T-helper 1 cell treated with Interleukin-12 subunit alpha and Interleukin-12 subunit beta and Interleukin-4 antibody, amounts not matched to agents 30 ng/mL and 1 ng/mL, for 36 hours (primary cell): ENCODE measurements at regions not wholly inside any gene's neighbourhood (a gene's known extent, or its start where the extent isn't known, plus 50 kb on each side); places are given as distances from the start of the nearest gene placed in this dataset.

Source experiments
- intact Hi-C: fragments of 100-400 bp; cut with micrococcal nuclease; formaldehyde crosslinking; loops from one replicate; pipeline ENCODE4 v1.15.1; 2024

- intact Hi-C loops: no loop called here
Measured at GRCh38 chr3:152053866-152054265, 180.4 kb downstream of the SUCNR1 start.

- intact Hi-C loops: no loop called here
Measured at GRCh38 chr3:152054315-152054714, 180.9 kb downstream of the SUCNR1 start.

- intact Hi-C loops: no loop called here
Measured at GRCh38 chr3:152056073-152056472, 182.6 kb downstream of the SUCNR1 start.

GRCh38 chr3:152056481-152056880 lies 183.0 kb downstream of the SUCNR1 start:
- intact Hi-C loops: no loop called here

DNA sequence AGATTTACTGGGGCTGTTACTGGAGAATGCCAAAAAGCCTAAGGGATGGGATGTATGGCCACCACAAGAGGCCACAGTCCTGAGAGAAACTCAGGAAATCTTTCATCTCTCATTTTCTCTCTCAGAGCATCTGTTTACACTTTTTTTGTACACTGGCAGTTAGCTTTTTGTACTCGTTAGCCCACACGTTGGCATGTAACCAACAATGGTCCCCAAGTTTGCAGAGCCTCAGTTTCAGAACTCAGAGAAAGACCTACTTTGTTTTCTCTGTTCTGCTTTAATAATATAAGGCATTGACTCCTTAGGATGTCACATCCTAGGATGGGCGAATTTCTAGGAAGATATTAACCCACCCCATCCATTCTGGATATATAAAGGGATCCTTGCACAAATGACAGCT lies 183.5 kb downstream of the SUCNR1 start:
- intact Hi-C loops: no loop called here

DNA sequence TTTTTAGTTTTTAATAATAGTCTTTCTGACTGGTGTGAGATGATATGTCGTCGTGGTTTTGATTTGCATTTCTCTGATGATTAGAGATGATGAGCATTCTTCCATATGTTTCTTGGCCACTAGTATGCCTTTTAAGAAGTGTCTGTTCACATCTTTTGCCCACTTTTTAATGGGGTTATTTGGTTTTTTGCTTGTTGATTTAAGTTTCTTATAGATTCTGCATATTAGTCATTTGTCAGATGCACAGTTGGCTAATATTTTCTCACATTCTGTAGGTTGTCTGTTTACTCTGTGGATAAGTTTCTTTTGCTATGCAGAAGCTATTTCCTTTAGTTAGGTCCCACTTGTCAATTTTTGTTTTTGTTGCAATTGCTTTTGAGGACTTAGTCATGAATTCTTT lies 185.4 kb downstream of the SUCNR1 start:
- intact Hi-C loops: no loop called here

DNA sequence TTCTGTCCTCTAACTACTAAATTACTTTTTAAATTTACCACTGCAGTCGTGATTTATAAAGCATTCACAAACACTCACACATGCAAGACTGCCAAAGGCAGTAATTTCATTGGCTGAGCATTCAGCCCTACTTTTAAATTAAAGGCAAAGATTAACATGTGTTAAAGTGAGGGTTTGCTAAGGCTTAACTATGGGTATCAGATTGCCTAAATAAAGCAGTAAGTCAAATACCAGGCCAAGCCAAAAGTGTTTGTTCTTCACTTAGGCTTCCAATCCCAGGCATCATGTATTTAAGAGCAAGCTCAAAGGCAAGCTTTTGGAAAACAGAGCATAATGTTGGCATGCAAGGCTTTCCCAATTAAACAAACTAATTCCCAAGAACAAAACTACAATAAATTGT lies 187.3 kb downstream of the SUCNR1 start:
- intact Hi-C loops: no loop called here

DNA sequence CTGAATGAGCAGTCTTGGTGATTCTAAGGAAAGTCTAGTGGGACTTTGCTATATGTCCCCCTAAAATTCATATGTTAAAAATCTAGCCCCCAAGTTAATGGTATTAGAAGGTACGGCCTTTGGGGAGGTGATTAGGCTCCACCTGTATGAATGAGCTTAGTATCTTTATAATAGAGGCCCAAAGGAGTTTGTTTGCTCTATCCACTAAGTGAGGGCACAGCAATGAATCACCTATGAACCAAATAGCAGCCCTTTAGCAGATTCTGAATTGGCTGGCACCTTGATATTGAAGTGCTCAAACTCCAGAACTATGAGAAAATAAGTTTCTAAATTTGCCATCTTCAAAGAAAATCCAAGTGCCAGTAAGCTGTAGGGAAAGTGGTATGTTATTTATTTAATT lies 187.9 kb downstream of the SUCNR1 start:
- intact Hi-C loops: no loop called here

GRCh38 chr3:152069871-152070270 lies 196.4 kb downstream of the SUCNR1 start:
- intact Hi-C loops: loop anchor here (5.0 kb wide), 1 partner anchor 252 kb away; no protein-coding TSS in a partner anchor

GRCh38 chr3:152071315-152071714 lies 197.4 kb upstream of the MBNL1 start:
- intact Hi-C loops: loop anchor here (5.0 kb wide), 1 partner anchor 251 kb away; no protein-coding TSS in a partner anchor

DNA sequence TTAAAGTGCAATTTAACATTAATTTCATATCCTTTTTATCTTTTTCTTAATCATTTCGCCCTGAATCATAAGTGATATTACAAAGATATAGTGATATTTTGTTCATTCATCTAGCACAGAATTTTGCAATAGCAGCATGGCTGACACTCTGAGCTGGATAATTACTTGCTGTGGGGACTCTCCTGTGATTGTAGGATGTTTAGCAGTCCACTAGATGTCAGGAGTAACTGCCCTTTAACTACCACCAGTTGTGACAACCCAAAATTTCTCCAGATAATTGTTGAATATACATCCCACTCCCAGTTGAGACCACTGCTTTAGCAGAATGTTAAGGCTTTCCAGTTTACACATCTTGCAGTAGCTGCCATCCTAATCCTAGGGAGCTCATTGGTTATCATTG lies 196.8 kb upstream of the MBNL1 start:
- intact Hi-C loops: loop anchor here (1.0 to 5.0 kb wide), 8 partner anchors 121 to 452 kb away; partner anchors contain the start of gene MBNL1

DNA sequence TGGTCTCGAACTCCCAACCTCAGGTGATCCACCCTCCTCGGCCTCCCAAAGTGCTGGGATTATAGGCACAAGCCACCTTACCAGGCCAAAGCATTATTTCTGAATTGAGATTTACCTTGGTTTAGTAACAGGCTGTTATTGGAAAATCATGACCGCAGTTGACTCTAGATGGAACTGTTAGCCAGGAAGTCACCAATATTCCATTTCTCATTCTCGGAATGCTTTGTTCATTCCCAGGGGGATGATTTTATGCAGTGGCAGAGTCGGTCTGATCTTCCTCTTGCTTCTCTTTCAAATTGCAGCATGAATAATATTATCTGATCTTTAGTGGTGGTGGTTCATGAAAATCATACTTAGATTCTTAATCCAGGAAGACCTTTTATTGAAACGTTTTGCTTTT lies 195.5 kb upstream of the MBNL1 start:
- intact Hi-C loops: loop anchor here (2.0 to 5.0 kb wide), 4 partner anchors 120 to 249 kb away; partner anchors contain the start of gene MBNL1

- intact Hi-C loops: no loop called here
Measured at GRCh38 chr3:152076148-152076547, 192.6 kb upstream of the MBNL1 start.

GRCh38 chr3:152079980-152080379 lies 188.7 kb upstream of the MBNL1 start:
- intact Hi-C loops: no loop called here

DNA sequence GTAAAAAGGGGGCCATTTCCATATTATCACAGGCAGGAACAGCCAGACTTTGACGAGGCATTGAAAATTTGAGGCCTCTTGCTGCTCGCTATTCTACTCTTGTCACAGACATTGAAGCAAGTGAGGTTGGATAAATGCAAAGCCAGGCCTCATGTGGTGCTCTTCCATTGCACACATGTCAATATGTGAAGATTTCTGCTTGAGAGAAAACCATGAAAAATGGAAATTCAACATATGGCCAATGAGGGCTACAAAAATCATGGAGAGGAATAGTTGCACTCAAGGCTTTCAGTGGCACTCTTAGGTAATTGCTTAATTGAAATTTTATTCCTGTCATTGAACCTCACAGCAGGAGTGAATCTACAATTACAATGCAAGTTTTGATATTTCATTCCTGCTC lies 185.6 kb upstream of the MBNL1 start:
- intact Hi-C loops: no loop called here

DNA sequence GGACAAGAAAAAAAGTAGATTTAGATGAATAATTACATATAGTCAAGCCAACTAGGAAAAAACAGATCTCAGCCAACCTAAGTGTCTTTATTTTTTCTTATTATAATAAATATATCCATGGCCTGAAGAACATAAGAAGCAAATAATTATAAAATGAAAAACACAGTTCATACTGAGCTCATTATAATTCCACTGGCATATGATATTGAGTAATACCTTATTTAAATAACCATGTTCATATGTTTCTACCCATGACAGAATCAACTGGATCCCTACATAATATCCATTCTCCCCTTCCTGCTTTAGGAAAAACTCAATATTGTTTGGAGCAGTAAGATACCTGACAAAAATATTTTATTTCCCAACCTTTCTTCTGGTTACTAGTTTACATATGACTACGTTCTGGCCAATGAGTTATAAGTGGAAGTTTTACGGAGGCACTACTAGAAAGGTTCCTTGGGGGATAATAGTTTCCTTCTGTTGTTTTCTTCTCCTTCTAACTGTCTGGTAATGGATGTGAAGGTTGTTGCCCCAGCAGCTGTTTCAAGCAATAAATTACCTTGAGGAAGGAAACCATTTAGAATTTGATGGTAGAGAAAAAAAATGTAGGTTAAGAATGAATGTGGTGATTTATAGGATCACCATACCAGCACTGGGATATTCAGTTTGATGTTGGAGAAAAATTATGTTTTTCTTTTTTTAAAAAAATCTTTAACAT lies 184.1 kb upstream of the MBNL1 start:
- intact Hi-C loops: no loop called here

DNA sequence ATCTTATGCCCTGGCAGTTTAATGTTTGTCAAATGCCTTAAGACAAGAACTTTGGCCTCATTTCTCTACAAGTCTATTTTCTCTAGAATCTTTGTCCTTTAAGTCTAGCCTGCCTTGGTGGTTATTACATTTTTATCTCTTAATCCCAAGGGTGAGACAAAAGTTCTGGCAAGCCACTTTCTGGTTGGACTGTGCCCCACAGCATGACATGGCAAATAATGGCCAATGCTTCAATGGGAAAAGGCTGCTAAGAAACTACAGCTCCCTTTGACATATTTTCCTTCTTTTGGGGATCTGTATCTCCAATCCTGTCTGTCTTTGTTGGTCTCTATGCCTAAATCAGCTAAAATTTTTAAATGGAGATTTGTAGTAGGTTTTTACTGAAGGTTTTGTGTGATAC lies 181.6 kb upstream of the MBNL1 start:
- intact Hi-C loops: no loop called here

DNA sequence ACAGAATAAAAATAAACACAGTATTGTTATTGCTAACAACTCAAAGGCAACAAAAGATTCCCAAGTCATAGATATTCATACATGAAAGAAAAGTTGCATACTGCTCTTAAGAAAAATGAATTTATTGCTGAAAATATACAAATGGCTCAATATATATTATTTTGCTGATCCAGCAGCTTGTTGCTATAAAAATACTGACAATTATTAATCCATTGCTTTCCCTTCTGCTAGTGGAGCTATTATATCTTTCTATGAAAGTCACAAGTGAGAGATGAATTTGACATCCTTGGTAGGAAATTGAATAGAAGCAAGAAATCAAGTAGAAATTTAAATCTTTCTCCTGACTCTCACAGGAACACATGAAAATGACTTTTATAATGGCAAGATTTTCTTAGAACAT lies 179.2 kb upstream of the MBNL1 start:
- intact Hi-C loops: no loop called here

GRCh38 chr3:152091725-152092124 lies 177.0 kb upstream of the MBNL1 start:
- intact Hi-C loops: no loop called here

DNA sequence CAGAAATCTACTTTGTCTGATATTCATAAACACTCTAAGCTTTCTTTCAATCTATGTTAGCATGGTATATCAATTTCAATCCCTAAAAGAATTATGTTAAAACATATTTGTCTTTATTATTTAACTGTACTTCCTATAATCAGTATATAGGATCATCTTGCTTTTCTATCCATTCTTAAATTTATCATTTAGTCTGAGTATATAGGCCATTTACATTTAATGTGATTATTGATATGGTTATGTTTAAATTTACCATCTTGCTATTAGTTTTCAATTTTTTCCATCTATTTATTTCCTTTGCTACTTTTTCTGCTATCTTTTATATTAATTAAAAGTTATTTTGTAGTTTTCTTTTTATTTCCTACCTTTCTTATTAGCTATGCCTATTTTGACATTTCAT lies 174.8 kb upstream of the MBNL1 start:
- intact Hi-C loops: no loop called here

GRCh38 chr3:152094406-152094805 lies 174.3 kb upstream of the MBNL1 start:
- intact Hi-C loops: no loop called here

GRCh38 chr3:152095472-152095871 lies 173.3 kb upstream of the MBNL1 start:
- intact Hi-C loops: no loop called here

GRCh38 chr3:152096280-152096906 lies 172.3 kb upstream of the MBNL1 start:
- intact Hi-C loops: no loop called here
